ENCODE measurements at regions not wholly inside any gene's neighbourhood (a gene's known extent, or its start where the extent isn't known, plus 50 kb on each side); places are given as distances from the start of the nearest gene placed in this dataset.
A peak's percentile ranks its signal among the peaks of the same experiment; 100 is the strongest.
"Not testable (repeated sequence)": the region's sequence is repeated elsewhere in the genome, so short reads cannot be mapped to it uniquely, and the experiment has no call there.

GRCh38 chr7:64469673-64470072 is 93.2 kb downstream of the ZNF680 start:
- H3K27me3 Mint-ChIP-seq, result no peaks in the 10 kb centered on the region
- H3K27ac Mint-ChIP-seq, result no peak overlapping the region
- H3K4me3 Mint-ChIP-seq, result no peak overlapping the region

GRCh38 chr7:64465551-64465950 is 97.3 kb downstream of the ZNF680 start:
- Mint-ChIP-seq H3K27ac (no peak overlapping the region), H3K4me3 (no peak overlapping the region), H3K27me3 (no peaks in the 10 kb centered on the region), H3K9me3 (peaks cover 58% of the 10 kb centered on the region), H3K4me1 (ENCODE audit: low read depth) (no peaks in the 10 kb centered on the region), H3K36me3 (ENCODE audit: low read depth) (no peaks in the 10 kb centered on the region)
- intact Hi-C loops (cut with micrococcal nuclease), result no loop called here

More at GRCh38 chr7:64469673-64470072, 93.2 kb downstream of the ZNF680 start:
- no peaks in the 10 kb centered on the region for H3K36me3 Mint-ChIP-seq (ENCODE audit: low read depth)
- intact Hi-C loops (cut with micrococcal nuclease), result no loop called here
- no peaks in the 10 kb centered on the region for H3K4me1 Mint-ChIP-seq (ENCODE audit: low read depth)
- H3K9me3 Mint-ChIP-seq, result peaks cover 44% of the 10 kb centered on the region

- Mint-ChIP-seq H3K9me3 (peaks cover 55% of the 10 kb centered on the region), H3K27ac (no peak overlapping the region), H3K36me3 (ENCODE audit: low read depth) (no peaks in the 10 kb centered on the region), H3K4me3 (peak overlapping the region; percentile 66), H3K4me1 (ENCODE audit: low read depth) (no peaks in the 10 kb centered on the region), H3K27me3 (no peaks in the 10 kb centered on the region)
- intact Hi-C loops (cut with micrococcal nuclease), result no loop called here
Observed at GRCh38 chr7:64463636-64464375, 99.1 kb downstream of the ZNF680 start.

GRCh38 chr7:64459858-64460257 is 103.0 kb downstream of the ZNF680 start:
- H3K4me1 Mint-ChIP-seq (ENCODE audit: low read depth); intact Hi-C loops (cut with micrococcal nuclease); H3K27ac Mint-ChIP-seq; H3K4me3 Mint-ChIP-seq; H3K36me3 Mint-ChIP-seq (ENCODE audit: low read depth); H3K27me3 Mint-ChIP-seq: not testable (repeated sequence)
- peaks cover 41% of the 10 kb centered on the region for H3K9me3 Mint-ChIP-seq

GRCh38 chr7:64433590-64433989 is 119.8 kb downstream of the ZNF736 start:
- no peaks in the 10 kb centered on the region for H3K27me3 Mint-ChIP-seq

GRCh38 chr7:64431838-64432237 is 118.1 kb downstream of the ZNF736 start:
- H3K27ac Mint-ChIP-seq, result no peak overlapping the region
- intact Hi-C loops (cut with micrococcal nuclease), result no loop called here
- no peak overlapping the region for H3K4me3 Mint-ChIP-seq
- no peaks in the 10 kb centered on the region for H3K36me3 Mint-ChIP-seq (ENCODE audit: low read depth)
- H3K9me3 Mint-ChIP-seq, result peaks cover 59% of the 10 kb centered on the region
- H3K27me3 Mint-ChIP-seq, result no peaks in the 10 kb centered on the region
- no peaks in the 10 kb centered on the region for H3K4me1 Mint-ChIP-seq (ENCODE audit: low read depth)

More at GRCh38 chr7:64433590-64433989, 119.8 kb downstream of the ZNF736 start:
- Mint-ChIP-seq H3K4me1 (ENCODE audit: low read depth) (no peaks in the 10 kb centered on the region), H3K36me3 (ENCODE audit: low read depth) (no peaks in the 10 kb centered on the region), H3K4me3 (no peak overlapping the region), H3K27ac (no peak overlapping the region), H3K9me3 (peaks cover 43% of the 10 kb centered on the region)
- intact Hi-C loops (cut with micrococcal nuclease), result no loop called here

GRCh38 chr7:64429232-64429631 is 115.5 kb downstream of the ZNF736 start:
- Mint-ChIP-seq H3K9me3 (peaks cover 59% of the 10 kb centered on the region), H3K4me3 (no peak overlapping the region), H3K27ac (no peak overlapping the region), H3K4me1 (ENCODE audit: low read depth) (no peaks in the 10 kb centered on the region), H3K36me3 (ENCODE audit: low read depth) (no peaks in the 10 kb centered on the region), H3K27me3 (no peaks in the 10 kb centered on the region)
- intact Hi-C loops (cut with micrococcal nuclease), result no loop called here

GRCh38 chr7:64425436-64425835 is 111.7 kb downstream of the ZNF736 start:
- H3K4me3 Mint-ChIP-seq; H3K27me3 Mint-ChIP-seq; intact Hi-C loops (cut with micrococcal nuclease); H3K27ac Mint-ChIP-seq; H3K4me1 Mint-ChIP-seq (ENCODE audit: low read depth); H3K36me3 Mint-ChIP-seq (ENCODE audit: low read depth): not testable (repeated sequence)
- H3K9me3 Mint-ChIP-seq, result peaks cover 78% of the 10 kb centered on the region

- intact Hi-C loops (cut with micrococcal nuclease), result no loop called here
- Mint-ChIP-seq H3K4me1 (ENCODE audit: low read depth) (no peaks in the 10 kb centered on the region), H3K36me3 (ENCODE audit: low read depth) (no peaks in the 10 kb centered on the region), H3K9me3 (peaks cover 73% of the 10 kb centered on the region), H3K4me3 (no peak overlapping the region), H3K27ac (no peak overlapping the region), H3K27me3 (no peaks in the 10 kb centered on the region)
Observed at GRCh38 chr7:64407148-64407547, 93.4 kb downstream of the ZNF736 start.

Measured in dendritic cell treated with granulocyte-macrophage colony-stimulating factor and Interleukin-4, amounts not matched to agents 40 ng/mL and 50 ng/mL, for 4 days (primary cell).